ENCODE measurements at regions not wholly inside any gene's neighbourhood (a gene's known extent, or its start where the extent isn't known, plus 50 kb on each side); places are given as distances from the start of the nearest gene placed in this dataset.

DNA sequence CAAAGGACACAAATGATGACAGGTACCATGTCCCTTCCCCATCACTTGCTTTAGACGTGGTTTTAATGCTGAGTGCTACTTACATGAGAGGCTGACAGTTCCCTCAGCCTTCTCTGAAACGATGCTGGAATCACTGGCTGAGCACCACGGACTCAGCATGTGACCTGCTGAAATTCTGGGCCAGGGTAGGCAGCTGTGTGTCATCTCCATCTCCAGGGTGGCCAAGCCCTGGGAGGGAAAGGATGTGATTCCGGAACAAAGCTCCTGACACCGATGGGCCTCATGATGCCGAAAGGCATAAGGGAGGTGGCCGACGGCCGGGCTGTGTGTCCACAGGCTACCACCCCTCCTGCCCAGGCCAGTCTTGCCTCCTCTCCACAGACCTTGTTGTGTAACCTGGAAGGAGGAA lies 184.3 kb upstream of the CST7 start:
- peaks cover 0 to 2% of the 10 kb centered on the region in 2 donors for H3K9me3 ChIP-seq (replicated peaks in 1 of 2; ENCODE audit: control insufficient read depth in 1 of 2, insufficient read depth in 1 of 2, low read length in 2 of 2)
- H3K27me3 Mint-ChIP-seq (ENCODE audit: low read depth in 3 of 3): peaks cover 4 to 10% (median 7%) of the 10 kb centered on the region in 3 donors
- WGBS (ENCODE audit: insufficient coverage): 86% methylated on average over 3 of the region's 9 CpGs
- H3K9ac ChIP-seq (ENCODE audit: insufficient read depth, low read length, poor library complexity, severe bottlenecking): no peak overlapping the region
- peaks cover 0 to 9% (median 2%) of the 10 kb centered on the region in 7 donors for H3K9me3 Mint-ChIP-seq
- no peaks in the 10 kb centered on the region for H4K20me1 ChIP-seq (ENCODE audit: insufficient read depth, low read length)
- H3K4me2 ChIP-seq (replicated peaks; ENCODE audit: extremely low read depth, low read length, poor library complexity, severe bottlenecking): no peak overlapping the region
- H3K4me1 ChIP-seq (ENCODE audit: control insufficient read depth in 1 of 2, insufficient read depth in 2 of 2, low read length in 2 of 2): no peaks in the 10 kb centered on the region
- no peaks in the 10 kb centered on the region for H3K27me3 ChIP-seq (ENCODE audit: control insufficient read depth in 2 of 2, insufficient read depth in 2 of 2, low read length in 2 of 2)
- TF ChIP-seq, protein P1, sequence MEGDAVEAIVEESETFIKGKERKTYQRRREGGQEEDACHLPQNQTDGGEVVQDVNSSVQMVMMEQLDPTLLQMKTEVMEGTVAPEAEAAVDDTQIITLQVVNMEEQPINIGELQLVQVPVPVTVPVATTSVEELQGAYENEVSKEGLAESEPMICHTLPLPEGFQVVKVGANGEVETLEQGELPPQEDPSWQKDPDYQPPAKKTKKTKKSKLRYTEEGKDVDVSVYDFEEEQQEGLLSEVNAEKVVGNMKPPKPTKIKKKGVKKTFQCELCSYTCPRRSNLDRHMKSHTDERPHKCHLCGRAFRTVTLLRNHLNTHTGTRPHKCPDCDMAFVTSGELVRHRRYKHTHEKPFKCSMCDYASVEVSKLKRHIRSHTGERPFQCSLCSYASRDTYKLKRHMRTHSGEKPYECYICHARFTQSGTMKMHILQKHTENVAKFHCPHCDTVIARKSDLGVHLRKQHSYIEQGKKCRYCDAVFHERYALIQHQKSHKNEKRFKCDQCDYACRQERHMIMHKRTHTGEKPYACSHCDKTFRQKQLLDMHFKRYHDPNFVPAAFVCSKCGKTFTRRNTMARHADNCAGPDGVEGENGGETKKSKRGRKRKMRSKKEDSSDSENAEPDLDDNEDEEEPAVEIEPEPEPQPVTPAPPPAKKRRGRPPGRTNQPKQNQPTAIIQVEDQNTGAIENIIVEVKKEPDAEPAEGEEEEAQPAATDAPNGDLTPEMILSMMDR (IDR thresholded peaks at IDR 0.05): no peak
- no peak overlapping the region for H3K27ac ChIP-seq (ENCODE audit: low read depth in 1 of 2, low read length in 2 of 2)
- no peak overlapping the region for H3K27ac Mint-ChIP-seq
- peaks cover 6% of the 10 kb centered on the region for H3K4me1 Mint-ChIP-seq
- no peaks in the 10 kb centered on the region for H3K36me3 ChIP-seq (replicated peaks in 1 of 2; ENCODE audit: control insufficient read depth in 1 of 2, insufficient read depth in 2 of 2, low read length in 2 of 2)
- H2AFZ ChIP-seq (ENCODE audit: insufficient read depth, low read depth, low read length, poor library complexity, severe bottlenecking): no peak overlapping the region
- no peak overlapping the region for H3K4me3 ChIP-seq (replicated peaks in 1 of 3; ENCODE audit: low read depth in 2 of 3, low read length in 3 of 3)
- no peaks in the 10 kb centered on the region for H3K36me3 Mint-ChIP-seq
- no peak overlapping the region for H3K4me3 Mint-ChIP-seq
- intact Hi-C loops (cut with micrococcal nuclease): no loop called here
- DNase-seq: no peak
- no peaks in the 10 kb centered on the region for H3K79me2 ChIP-seq (ENCODE audit: insufficient read depth, low read length)

DNA sequence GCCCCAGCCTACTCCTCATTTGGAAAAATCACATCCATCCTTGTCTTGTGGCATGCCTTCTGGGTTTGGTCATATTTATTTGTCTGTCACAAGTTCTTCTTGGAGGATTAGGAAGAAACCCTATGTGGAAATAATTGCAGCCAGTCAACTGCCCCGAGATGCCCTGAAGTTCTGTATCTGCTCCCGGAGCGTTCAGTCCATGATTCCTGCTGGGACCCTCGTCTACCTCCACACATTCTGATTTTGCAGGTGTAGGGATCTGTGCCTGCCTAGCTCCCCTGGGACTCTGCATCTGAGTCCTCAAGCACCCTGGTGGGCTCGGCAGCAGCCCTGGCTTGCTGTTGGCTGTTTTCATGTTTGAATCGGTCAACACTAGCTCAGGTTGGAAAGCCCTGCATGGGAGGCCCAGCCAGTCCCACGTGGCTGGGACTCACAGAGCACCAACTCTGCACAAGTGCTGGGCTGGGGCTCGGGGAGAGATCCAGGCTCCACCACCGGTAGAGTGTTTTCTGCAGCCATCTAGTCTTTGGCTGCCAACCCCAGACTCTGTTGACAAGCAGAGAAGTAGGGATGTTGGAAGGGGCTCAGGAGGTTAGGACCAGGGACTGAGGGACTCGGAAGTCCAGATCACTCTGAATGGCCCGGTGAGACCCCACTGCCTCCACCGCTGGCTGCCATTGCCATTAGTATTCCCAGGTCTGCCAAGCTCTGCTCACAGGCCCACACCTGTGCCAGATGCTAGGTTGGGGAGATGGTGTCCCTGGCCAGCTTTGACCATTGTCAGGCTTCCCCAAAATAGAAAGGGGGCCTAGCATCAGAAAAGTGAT lies 183.5 kb upstream of the CST7 start:
- Mint-ChIP-seq H3K36me3 (no peaks in the 10 kb centered on the region), H3K4me1 (peaks cover 6% of the 10 kb centered on the region), H3K27me3 (ENCODE audit: low read depth in 3 of 3) (peaks cover 4 to 10% (median 7%) of the 10 kb centered on the region in 3 donors), H3K27ac (no peak overlapping the region), H3K4me3 (no peak overlapping the region), H3K9me3 (peaks cover 0 to 4% (median 2%) of the 10 kb centered on the region in 7 donors)
- H3K79me2 ChIP-seq (ENCODE audit: insufficient read depth, low read length): no peaks in the 10 kb centered on the region
- WGBS (ENCODE audit: insufficient coverage): 93% methylated on average over 7 of the region's 12 CpGs
- H3K4me3 ChIP-seq (replicated peaks in 1 of 3; ENCODE audit: low read depth in 2 of 3, low read length in 3 of 3): no peak overlapping the region
- no peaks in the 10 kb centered on the region for H3K4me1 ChIP-seq (ENCODE audit: control insufficient read depth in 1 of 2, insufficient read depth in 2 of 2, low read length in 2 of 2)
- H3K27me3 ChIP-seq (ENCODE audit: control insufficient read depth in 2 of 2, insufficient read depth in 2 of 2, low read length in 2 of 2): no peaks in the 10 kb centered on the region
- intact Hi-C loops (cut with micrococcal nuclease): no loop called here
- DNase-seq: no peak
- no peaks in the 10 kb centered on the region for H3K36me3 ChIP-seq (replicated peaks in 1 of 2; ENCODE audit: control insufficient read depth in 1 of 2, insufficient read depth in 2 of 2, low read length in 2 of 2)
- no peak overlapping the region for H3K4me2 ChIP-seq (replicated peaks; ENCODE audit: extremely low read depth, low read length, poor library complexity, severe bottlenecking)
- H3K27ac ChIP-seq (ENCODE audit: low read depth in 1 of 2, low read length in 2 of 2): no peak overlapping the region
- no peaks in the 10 kb centered on the region for H4K20me1 ChIP-seq (ENCODE audit: insufficient read depth, low read length)
- H3K9ac ChIP-seq (ENCODE audit: insufficient read depth, low read length, poor library complexity, severe bottlenecking): no peak overlapping the region
- H2AFZ ChIP-seq (ENCODE audit: insufficient read depth, low read depth, low read length, poor library complexity, severe bottlenecking): no peak overlapping the region
- H3K9me3 ChIP-seq (replicated peaks in 1 of 2; ENCODE audit: control insufficient read depth in 1 of 2, insufficient read depth in 1 of 2, low read length in 2 of 2): peaks cover 0 to under 1% of the 10 kb centered on the region in 2 donors
- TF ChIP-seq, protein P1 (IDR thresholded peaks at IDR 0.05): no peak

All from CD14-positive monocyte (primary cell).